GM21786 (cell line): ENCODE measurements at regions not wholly inside any gene's neighbourhood (a gene's known extent, or its start where the extent isn't known, plus 50 kb on each side); places are given as distances from the start of the nearest gene placed in this dataset.

Experiments used
- ATAC-seq: cut with Tn5 transposase; IDR thresholded peaks from one replicate; pipeline ENCODE4 v1.9.1; 2021; ENCODE audit not compliant: unreplicated experiment

GRCh38 chr4:13059019-13059418 lies 425.1 kb downstream of the RAB28 start:
- ATAC-seq, result no peak

GRCh38 chr4:13056630-13057189 lies 427.4 kb downstream of the RAB28 start:
- no peak for ATAC-seq

- ATAC-seq, result no peak
These were observed 429.6 kb downstream of the RAB28 start for GRCh38 chr4:13054420-13054970.

GRCh38 chr4:13047591-13047990 lies 436.5 kb downstream of the RAB28 start:
- ATAC-seq, result no peak

GRCh38 chr4:13036841-13037240 lies 447.3 kb downstream of the RAB28 start:
- ATAC-seq, result no peak

GRCh38 chr4:13032936-13033335 lies 451.2 kb downstream of the RAB28 start:
- ATAC-seq, result no peak

- no peak for ATAC-seq
These were observed 459.7 kb downstream of the RAB28 start for GRCh38 chr4:13024147-13025105.

GRCh38 chr4:13007802-13008470 lies 476.2 kb downstream of the RAB28 start:
- ATAC-seq, result no peak

- no peak for ATAC-seq
These were observed 490.2 kb downstream of the RAB28 start for GRCh38 chr4:12993923-12994322.

- no peak for ATAC-seq
These were observed 496.9 kb downstream of the RAB28 start for GRCh38 chr4:12987284-12987683.

- no peak for ATAC-seq
These were observed 504.3 kb downstream of the RAB28 start for GRCh38 chr4:12979797-12980196.

- ATAC-seq, result no peak
These were observed 505.8 kb downstream of the RAB28 start for GRCh38 chr4:12978310-12978709.

GRCh38 chr4:12975511-12975910 lies 508.6 kb downstream of the RAB28 start:
- no peak for ATAC-seq

- no peak for ATAC-seq
These were observed 510.6 kb downstream of the RAB28 start for GRCh38 chr4:12973522-12973921.

- ATAC-seq, result no peak
These were observed 515.8 kb downstream of the RAB28 start for GRCh38 chr4:12968345-12968744.

- no peak for ATAC-seq
These were observed 517.4 kb downstream of the RAB28 start for GRCh38 chr4:12966726-12967125.

- ATAC-seq, result no peak
These were observed 518.8 kb downstream of the RAB28 start for GRCh38 chr4:12965334-12965733.

- no peak for ATAC-seq
These were observed 520.2 kb downstream of the RAB28 start for GRCh38 chr4:12963912-12964311.

- no peak for ATAC-seq
These were observed 520.8 kb downstream of the RAB28 start for GRCh38 chr4:12963291-12963690.

- no peak for ATAC-seq
These were observed 522.4 kb downstream of the RAB28 start for GRCh38 chr4:12961713-12962112.

- ATAC-seq, result no peak
These were observed 525.7 kb downstream of the RAB28 start for GRCh38 chr4:12958436-12958835.

- ATAC-seq, result no peak
These were observed 527.0 kb downstream of the RAB28 start for GRCh38 chr4:12957108-12957507.
